ENCODE measurements at regions not wholly inside any gene's neighbourhood (a gene's known extent, or its start where the extent isn't known, plus 50 kb on each side); places are given as distances from the start of the nearest gene placed in this dataset.

GRCh38 chr15:47397655-47398054, 319.6 kb upstream of the SEMA6D start:
- no peak overlapping the region for H3K23ac ChIP-seq (ENCODE audit: low read length in 2 of 2)
- no peak overlapping the region for H3K18ac ChIP-seq (ENCODE audit: low read depth in 1 of 2, low read length in 2 of 2)
- 77% methylated on average over 1 of the region's 2 CpGs for WGBS
- H2BK120ac ChIP-seq (ENCODE audit: low read depth, low read length), result no peak overlapping the region
- H3K36me3 ChIP-seq (ENCODE audit: control insufficient read depth in 1 of 2, insufficient read depth in 2 of 2, low read depth in 1 of 2, low read length in 2 of 2), result no peaks in the 10 kb centered on the region
- no peak overlapping the region for H2AFZ ChIP-seq (ENCODE audit: low read depth, low read length)
- no peak overlapping the region for H2BK5ac ChIP-seq (ENCODE audit: low read depth, low read length, poor library complexity, severe bottlenecking)
- H3K9ac ChIP-seq (ENCODE audit: low read length), result no peak overlapping the region
- H3K4me3 ChIP-seq (ENCODE audit: insufficient read depth in 1 of 2, low read depth in 1 of 2, low read length in 2 of 2), result no peak overlapping the region
- no peak overlapping the region for H3K14ac ChIP-seq (ENCODE audit: low read length in 2 of 2)
- H3K4me1 ChIP-seq (ENCODE audit: control insufficient read depth, insufficient read depth, low read depth, low read length), result no peaks in the 10 kb centered on the region
- H2BK12ac ChIP-seq (ENCODE audit: low read length in 2 of 2), result no peak overlapping the region
- H4K8ac ChIP-seq (ENCODE audit: low read length), result no peak overlapping the region
- H3K27me3 ChIP-seq (ENCODE audit: control insufficient read depth in 1 of 2, insufficient read depth in 1 of 2, low read length in 2 of 2), result peaks cover 0 to 7% of the 10 kb centered on the region in 2 experiments
- no peak overlapping the region for H3K27ac ChIP-seq (ENCODE audit: low read length, poor library complexity, severe bottlenecking)
- no peak overlapping the region for H3K4ac ChIP-seq (ENCODE audit: low read depth in 1 of 2, low read length in 2 of 2)
- H3K9me3 ChIP-seq (ENCODE audit: control insufficient read depth, low read length), result no peaks in the 10 kb centered on the region
- H2AK5ac ChIP-seq (ENCODE audit: low read length, severe bottlenecking), result no peak overlapping the region
- no peaks in the 10 kb centered on the region for H3K79me1 ChIP-seq (replicated peaks; ENCODE audit: low read length, poor library complexity, severe bottlenecking)
- H4K91ac ChIP-seq (ENCODE audit: low read length), result no peak overlapping the region
- no peak for DNase-seq
- H3K4me2 ChIP-seq (ENCODE audit: low read length, poor library complexity, severe bottlenecking), result no peak overlapping the region
- H2BK15ac ChIP-seq (ENCODE audit: low read depth, poor library complexity, severe bottlenecking), result no peak overlapping the region

GRCh38 chr15:47398132-47398531, 319.2 kb upstream of the SEMA6D start:
- Histone ChIP-seq H3K27me3 (ENCODE audit: control insufficient read depth in 1 of 2, insufficient read depth in 1 of 2, low read length in 2 of 2) (peaks cover 0 to 4% of the 10 kb centered on the region in 2 experiments), H3K4me3 (ENCODE audit: insufficient read depth in 1 of 2, low read depth in 1 of 2, low read length in 2 of 2) (no peak overlapping the region), H3K23ac (ENCODE audit: low read length in 2 of 2) (no peak overlapping the region), H2BK120ac (ENCODE audit: low read depth, low read length) (no peak overlapping the region), H4K91ac (ENCODE audit: low read length) (no peak overlapping the region), H3K14ac (ENCODE audit: low read length in 2 of 2) (no peak overlapping the region), H2BK5ac (ENCODE audit: low read depth, low read length, poor library complexity, severe bottlenecking) (no peak overlapping the region), H3K27ac (ENCODE audit: low read length, poor library complexity, severe bottlenecking) (no peak overlapping the region), H3K18ac (ENCODE audit: low read depth in 1 of 2, low read length in 2 of 2) (no peak overlapping the region), H3K9ac (ENCODE audit: low read length) (no peak overlapping the region), H3K4me2 (ENCODE audit: low read length, poor library complexity, severe bottlenecking) (no peak overlapping the region), H3K4me1 (ENCODE audit: control insufficient read depth, insufficient read depth, low read depth, low read length) (no peaks in the 10 kb centered on the region), H3K9me3 (ENCODE audit: control insufficient read depth, low read length) (no peaks in the 10 kb centered on the region), H2AFZ (ENCODE audit: low read depth, low read length) (no peak overlapping the region), H3K4ac (ENCODE audit: low read depth in 1 of 2, low read length in 2 of 2) (no peak overlapping the region), H2BK12ac (ENCODE audit: low read length in 2 of 2) (no peak overlapping the region), H2AK5ac (ENCODE audit: low read length, severe bottlenecking) (no peak overlapping the region), H3K79me1 (replicated peaks; ENCODE audit: low read length, poor library complexity, severe bottlenecking) (no peaks in the 10 kb centered on the region), H3K36me3 (ENCODE audit: control insufficient read depth in 1 of 2, insufficient read depth in 2 of 2, low read depth in 1 of 2, low read length in 2 of 2) (no peaks in the 10 kb centered on the region), H4K8ac (ENCODE audit: low read length) (no peak overlapping the region), H2BK15ac (ENCODE audit: low read depth, poor library complexity, severe bottlenecking) (no peak overlapping the region)
- no peak for DNase-seq
- 85% methylated on average over 3 of the region's 3 CpGs for WGBS

- Histone ChIP-seq H4K8ac (ENCODE audit: low read length) (no peak overlapping the region), H2BK120ac (ENCODE audit: low read depth, low read length) (no peak overlapping the region), H3K14ac (ENCODE audit: low read length in 2 of 2) (no peak overlapping the region), H2AK5ac (ENCODE audit: low read length, severe bottlenecking) (no peak overlapping the region), H3K4me2 (ENCODE audit: low read length, poor library complexity, severe bottlenecking) (no peak overlapping the region), H2BK12ac (ENCODE audit: low read length in 2 of 2) (peak overlapping the region in 1 of 2 experiments; percentile 11), H2BK5ac (ENCODE audit: low read depth, low read length, poor library complexity, severe bottlenecking) (no peak overlapping the region), H3K4me3 (ENCODE audit: insufficient read depth in 1 of 2, low read depth in 1 of 2, low read length in 2 of 2) (no peak overlapping the region), H3K4ac (ENCODE audit: low read depth in 1 of 2, low read length in 2 of 2) (no peak overlapping the region), H3K79me1 (replicated peaks; ENCODE audit: low read length, poor library complexity, severe bottlenecking) (no peaks in the 10 kb centered on the region), H3K9me3 (ENCODE audit: control insufficient read depth, low read length) (no peaks in the 10 kb centered on the region), H3K4me1 (ENCODE audit: control insufficient read depth, insufficient read depth, low read depth, low read length) (no peaks in the 10 kb centered on the region), H2AFZ (ENCODE audit: low read depth, low read length) (no peak overlapping the region), H3K23ac (ENCODE audit: low read length in 2 of 2) (no peak overlapping the region), H2BK15ac (ENCODE audit: low read depth, poor library complexity, severe bottlenecking) (no peak overlapping the region), H3K36me3 (ENCODE audit: control insufficient read depth in 1 of 2, insufficient read depth in 2 of 2, low read depth in 1 of 2, low read length in 2 of 2) (no peaks in the 10 kb centered on the region), H3K9ac (ENCODE audit: low read length) (no peak overlapping the region), H3K18ac (ENCODE audit: low read depth in 1 of 2, low read length in 2 of 2) (no peak overlapping the region), H4K91ac (ENCODE audit: low read length) (no peak overlapping the region), H3K27ac (ENCODE audit: low read length, poor library complexity, severe bottlenecking) (no peak overlapping the region), H3K27me3 (ENCODE audit: control insufficient read depth in 1 of 2, insufficient read depth in 1 of 2, low read length in 2 of 2) (no peaks in the 10 kb centered on the region)
- 59% methylated on average over 5 of the region's 5 CpGs for WGBS
- no peak for DNase-seq
Observed at GRCh38 chr15:47398594-47398993, 318.7 kb upstream of the SEMA6D start.

GRCh38 chr15:47399100-47399499, 318.2 kb upstream of the SEMA6D start:
- no peak overlapping the region for H3K4me3 ChIP-seq (ENCODE audit: insufficient read depth in 1 of 2, low read depth in 1 of 2, low read length in 2 of 2)
- no peak overlapping the region for H3K23ac ChIP-seq (ENCODE audit: low read length in 2 of 2)
- no peak overlapping the region for H4K91ac ChIP-seq (ENCODE audit: low read length)
- H3K18ac ChIP-seq (ENCODE audit: low read depth in 1 of 2, low read length in 2 of 2), result peak overlapping the region in 1 of 2 experiments; percentile 29
- H3K27ac ChIP-seq (ENCODE audit: low read length, poor library complexity, severe bottlenecking), result no peak overlapping the region
- H3K14ac ChIP-seq (ENCODE audit: low read length in 2 of 2), result no peak overlapping the region
- no peak overlapping the region for H2AK5ac ChIP-seq (ENCODE audit: low read length, severe bottlenecking)
- no peak overlapping the region for H2BK12ac ChIP-seq (ENCODE audit: low read length in 2 of 2)
- no peak overlapping the region for H2BK120ac ChIP-seq (ENCODE audit: low read depth, low read length)
- H3K9ac ChIP-seq (ENCODE audit: low read length), result no peak overlapping the region
- no peaks in the 10 kb centered on the region for H3K79me1 ChIP-seq (replicated peaks; ENCODE audit: low read length, poor library complexity, severe bottlenecking)
- no peaks in the 10 kb centered on the region for H3K27me3 ChIP-seq (ENCODE audit: control insufficient read depth in 1 of 2, insufficient read depth in 1 of 2, low read length in 2 of 2)
- H3K9me3 ChIP-seq (ENCODE audit: control insufficient read depth, low read length), result no peaks in the 10 kb centered on the region
- no peak overlapping the region for H2BK15ac ChIP-seq (ENCODE audit: low read depth, poor library complexity, severe bottlenecking)
- H3K36me3 ChIP-seq (ENCODE audit: control insufficient read depth in 1 of 2, insufficient read depth in 2 of 2, low read depth in 1 of 2, low read length in 2 of 2), result no peaks in the 10 kb centered on the region
- no peaks in the 10 kb centered on the region for H3K4me1 ChIP-seq (ENCODE audit: control insufficient read depth, insufficient read depth, low read depth, low read length)
- WGBS, result 75% methylated on average over 1 of the region's 1 CpG
- H3K4ac ChIP-seq (ENCODE audit: low read depth in 1 of 2, low read length in 2 of 2), result no peak overlapping the region
- H4K8ac ChIP-seq (ENCODE audit: low read length), result no peak overlapping the region
- no peak overlapping the region for H2BK5ac ChIP-seq (ENCODE audit: low read depth, low read length, poor library complexity, severe bottlenecking)
- H3K4me2 ChIP-seq (ENCODE audit: low read length, poor library complexity, severe bottlenecking), result no peak overlapping the region
- H2AFZ ChIP-seq (ENCODE audit: low read depth, low read length), result no peak overlapping the region
- DNase-seq, result no peak
